Spleen (tissue), 7 donors: ENCODE measurements at regions not wholly inside any gene's neighbourhood (a gene's known extent, or its start where the extent isn't known, plus 50 kb on each side); places are given as distances from the start of the nearest gene placed in this dataset.

Source experiments
- POLR2A ChIP-seq, 3 donors: fragments of 450-650 bp; IDR thresholded peaks; one replicate each; pipeline ENCODE4 v1.5.1; 2017; ENCODE audit warnings: antibody characterized with exemption in 3 of 3, mild to moderate bottlenecking in 1 of 3
- POLR2AphosphoS5 ChIP-seq, 3 donors: sonication (generic); formaldehyde crosslinking; IDR thresholded peaks; one replicate each; pipeline ENCODE4 v1.5.1; 2017; ENCODE audit warnings: antibody characterized with exemption in 3 of 3
- TF ChIP-seq, protein P1 (sequence below), 11 experiments: fragments of 200-600 bp in 7 of 11; fragments of 450-650 bp in 4 of 11; sonication (generic) in 4 of 11; IDR thresholded peaks in 8 of 11; conservative IDR thresholded peaks in 3 of 11; 1 replicate in 7 of 11; 2 replicates in 4 of 11; pipeline versions ENCODE4 v1.4.0 to v1.8.0; 2016 to 2021; ENCODE audit warnings: antibody characterized with exemption in 11 of 11, inconsistent platforms in 4 of 11, mild to moderate bottlenecking in 1 of 11
- donor health status: DM: no; HTN: no; CAD: no; lungs with moderate emphysema.
- donor health status: DM: no; HTN: no; CAD: no.
- donor health status: DM: no; HTN: no; CAD: no.

DNA sequence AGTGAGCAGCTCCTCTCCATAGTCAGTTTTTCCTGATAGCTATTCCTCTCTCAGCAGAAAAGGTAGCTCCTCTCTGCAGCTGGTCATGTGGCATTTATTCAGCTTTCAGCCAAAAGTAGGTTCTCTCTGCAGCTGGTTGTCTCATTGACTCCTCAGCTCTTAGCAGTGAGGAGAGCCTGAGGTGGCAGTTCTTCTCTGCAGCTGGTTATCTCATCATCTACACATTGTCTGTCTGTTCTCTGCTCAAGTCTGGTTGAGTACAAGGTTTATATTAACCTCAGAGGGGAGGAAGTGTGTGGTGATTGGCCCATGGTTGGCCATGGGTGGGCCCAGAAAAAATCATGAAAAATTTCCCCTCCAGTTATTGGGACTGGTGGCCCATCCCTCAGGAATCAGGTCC is 338.3 kb downstream of the KDM5D start:
- TF ChIP-seq, protein P1, sequence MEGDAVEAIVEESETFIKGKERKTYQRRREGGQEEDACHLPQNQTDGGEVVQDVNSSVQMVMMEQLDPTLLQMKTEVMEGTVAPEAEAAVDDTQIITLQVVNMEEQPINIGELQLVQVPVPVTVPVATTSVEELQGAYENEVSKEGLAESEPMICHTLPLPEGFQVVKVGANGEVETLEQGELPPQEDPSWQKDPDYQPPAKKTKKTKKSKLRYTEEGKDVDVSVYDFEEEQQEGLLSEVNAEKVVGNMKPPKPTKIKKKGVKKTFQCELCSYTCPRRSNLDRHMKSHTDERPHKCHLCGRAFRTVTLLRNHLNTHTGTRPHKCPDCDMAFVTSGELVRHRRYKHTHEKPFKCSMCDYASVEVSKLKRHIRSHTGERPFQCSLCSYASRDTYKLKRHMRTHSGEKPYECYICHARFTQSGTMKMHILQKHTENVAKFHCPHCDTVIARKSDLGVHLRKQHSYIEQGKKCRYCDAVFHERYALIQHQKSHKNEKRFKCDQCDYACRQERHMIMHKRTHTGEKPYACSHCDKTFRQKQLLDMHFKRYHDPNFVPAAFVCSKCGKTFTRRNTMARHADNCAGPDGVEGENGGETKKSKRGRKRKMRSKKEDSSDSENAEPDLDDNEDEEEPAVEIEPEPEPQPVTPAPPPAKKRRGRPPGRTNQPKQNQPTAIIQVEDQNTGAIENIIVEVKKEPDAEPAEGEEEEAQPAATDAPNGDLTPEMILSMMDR (IDR thresholded peaks at IDR 0.05 in 8 of 11, conservative IDR thresholded peaks at IDR 0.05 in 3 of 11): no peak
- TF ChIP-seq POLR2AphosphoS5 (IDR thresholded peaks at IDR 0.05): no peak
- TF ChIP-seq POLR2A (IDR thresholded peaks at IDR 0.05): no peak
